ENCODE measurements at regions not wholly inside any gene's neighbourhood (a gene's known extent, or its start where the extent isn't known, plus 50 kb on each side); places are given as distances from the start of the nearest gene placed in this dataset.

GRCh38 chr2:58852905-58853304 is 611.8 kb upstream of the FANCL start:
- TF ChIP-seq CTCF (IDR thresholded peaks at IDR 0.05) (no peak), EZH2 (IDR thresholded peaks at IDR 0.05; ENCODE audit: borderline replicate concordance, insufficient read depth, low read depth, low read length, poor library complexity, severe bottlenecking) (no peak)
